GM23338 (cell line): ENCODE measurements at regions not wholly inside any gene's neighbourhood (a gene's known extent, or its start where the extent isn't known, plus 50 kb on each side); places are given as distances from the start of the nearest gene placed in this dataset.

Source experiments
- ATAC-seq: fragments of 200-7000 bp; cut with Tn5 transposase; 3 replicates; pipeline ENCODE4 v1.9.1; 2020
- DNase-seq: peaks from one replicate; pipeline ENCODE4 v3.0.0-alpha.2; 2015; ENCODE audit warnings: low spot score
- H2AFZ ChIP-seq: fragments of 200-600 bp; sonication (generic); 2 replicates; pipeline ENCODE4 v1.8.0; 2016; ENCODE audit warnings: antibody characterized with exemption, mild to moderate bottlenecking, moderate library complexity
- H3F3A ChIP-seq: fragments of 200-600 bp; sonication (generic); replicated peaks from 2 replicates; pipeline ENCODE4 v1.8.0; 2017; ENCODE audit warnings: antibody characterized with exemption, mixed run types, low read depth
- H3K27ac ChIP-seq: fragments of 200-600 bp; sonication (generic); 2 replicates; pipeline ENCODE4 v1.6.1; 2016; ENCODE audit warnings: low read depth
- H3K27me3 ChIP-seq: fragments of 200-600 bp; sonication (generic); 2 replicates; pipeline ENCODE4 v1.8.0; 2016; ENCODE audit warnings: mild to moderate bottlenecking, mixed run types, moderate library complexity; ENCODE audit not compliant: insufficient read depth
- H3K36me3 ChIP-seq: fragments of 200-600 bp; sonication (generic); 2 replicates; pipeline ENCODE4 v1.8.0; 2016; ENCODE audit warnings: mild to moderate bottlenecking; ENCODE audit not compliant: insufficient read depth
- H3K4me1 ChIP-seq: fragments of 200-600 bp; sonication (generic); 2 replicates; pipeline ENCODE4 v1.8.0; 2016; ENCODE audit warnings: mild to moderate bottlenecking, moderate library complexity; ENCODE audit not compliant: insufficient read depth
- H3K4me2 ChIP-seq: fragments of 200-600 bp; sonication (generic); 2 replicates; pipeline ENCODE4 v1.7.1; 2017; ENCODE audit warnings: mixed run types
- H3K4me3 ChIP-seq: fragments of 200-600 bp; sonication (generic); 2 replicates; pipeline ENCODE4 v1.6.1; 2016; ENCODE audit warnings: mixed run types
- H3K79me2 ChIP-seq: fragments of 200-600 bp; sonication (generic); replicated peaks from 2 replicates; pipeline ENCODE4 v1.8.0; 2017; ENCODE audit warnings: mild to moderate bottlenecking; ENCODE audit not compliant: insufficient read depth
- H3K9me2 ChIP-seq: fragments of 200-600 bp; sonication (generic); 2 replicates; pipeline ENCODE4 v1.8.0; 2017; ENCODE audit not compliant: insufficient read depth
- H4K20me1 ChIP-seq: fragments of 200-600 bp; sonication (generic); replicated peaks from 2 replicates; pipeline ENCODE4 v1.8.0; 2017; ENCODE audit warnings: mild to moderate bottlenecking; ENCODE audit not compliant: insufficient read depth
- H3K27ac Mint-ChIP-seq: 2 replicates; pipeline ENCODE4 v1.8.0; 2020; ENCODE audit warnings: inconsistent platforms, mild to moderate bottlenecking, moderate library complexity, mixed read lengths
- H3K27me3 Mint-ChIP-seq: 3 replicates; pipeline ENCODE4 v1.8.0; 2022; ENCODE audit warnings: low read depth, mild to moderate bottlenecking, moderate library complexity, mixed read lengths, inconsistent platforms; ENCODE audit not compliant: insufficient read depth, poor library complexity
- H3K36me3 Mint-ChIP-seq: 3 replicates; pipeline ENCODE4 v1.8.0; 2021; ENCODE audit warnings: low read depth, mild to moderate bottlenecking, inconsistent platforms, moderate library complexity, mixed read lengths
- H3K4me1 Mint-ChIP-seq: 3 replicates; pipeline ENCODE4 v1.8.0; 2020; ENCODE audit warnings: mild to moderate bottlenecking, inconsistent platforms, mixed read lengths
- H3K4me3 Mint-ChIP-seq: 3 replicates; pipeline ENCODE4 v1.8.0; 2021; ENCODE audit warnings: moderate library complexity, mild to moderate bottlenecking, inconsistent platforms, mixed read lengths
- H3K9me3 Mint-ChIP-seq: 3 replicates; pipeline ENCODE4 v1.8.0; 2020; ENCODE audit warnings: moderate library complexity, mild to moderate bottlenecking, inconsistent platforms, mixed read lengths
- CREB1 ChIP-seq: fragments of 250-450 bp; sonication (Bioruptor Pico); IDR thresholded peaks from 2 replicates; pipeline ENCODE4 v1.5.0; 2020; ENCODE audit warnings: low read depth, mild to moderate bottlenecking, moderate library complexity
- ETS1 ChIP-seq: IDR thresholded peaks from 2 replicates; pipeline ENCODE4 v1.6.1; 2016; ENCODE audit warnings: antibody characterized with exemption
- EZH2 ChIP-seq: fragments of 200-600 bp; sonication (generic); IDR thresholded peaks from one replicate; pipeline ENCODE4 v1.8.0; 2017; ENCODE audit warnings: antibody characterized with exemption, mild to moderate bottlenecking, low read depth; ENCODE audit not compliant: unreplicated experiment
- EZH2phosphoT487 ChIP-seq: fragments of 200-600 bp; sonication (generic); IDR thresholded peaks from one replicate; pipeline ENCODE4 v1.8.1; 2018; ENCODE audit warnings: antibody characterized with exemption; ENCODE audit not compliant: unreplicated experiment
- JUNB ChIP-seq: IDR thresholded peaks from one replicate; pipeline ENCODE4 v1.6.1; 2016; ENCODE audit warnings: antibody characterized with exemption; ENCODE audit not compliant: unreplicated experiment
- NANOG ChIP-seq: IDR thresholded peaks from 2 replicates; pipeline ENCODE4 v1.6.1; 2016; ENCODE audit warnings: antibody characterized with exemption, borderline replicate concordance
- POLR2AphosphoS5 ChIP-seq: IDR thresholded peaks from 2 replicates; pipeline ENCODE4 v1.6.1; 2016; ENCODE audit warnings: antibody characterized with exemption, low read depth
- STAT1 ChIP-seq: IDR thresholded peaks from one replicate; pipeline ENCODE4 v1.6.1; 2016; ENCODE audit warnings: antibody characterized with exemption; ENCODE audit not compliant: unreplicated experiment
- ZNF114 ChIP-seq: fragments of 250-450 bp; sonication (Bioruptor Pico); IDR thresholded peaks from 2 replicates; pipeline ENCODE4 v1.5.0; 2020; ENCODE audit warnings: mild to moderate bottlenecking, moderate library complexity
- ZNF331 ChIP-seq: fragments of 250-450 bp; sonication (Bioruptor Pico); IDR thresholded peaks from 2 replicates; pipeline ENCODE4 v1.5.0; 2020; ENCODE audit warnings: low read depth, mild to moderate bottlenecking, moderate library complexity
- ZNF462 ChIP-seq: fragments of 250-450 bp; sonication (Bioruptor Pico); IDR thresholded peaks from 2 replicates; pipeline ENCODE4 v1.5.0; 2020; ENCODE audit warnings: mild to moderate bottlenecking, moderate library complexity
- TF ChIP-seq, protein P1 (sequence below): IDR thresholded peaks from one replicate; pipeline ENCODE4 v1.6.1; 2018; ENCODE audit warnings: antibody characterized with exemption; ENCODE audit not compliant: unreplicated experiment
- TF ChIP-seq, protein P2 (sequence below), 2 experiments: fragments of 200-600 bp in 1 of 2; sonication (generic) in 1 of 2; conservative IDR thresholded peaks; 2 replicates each; pipeline versions ENCODE4 v1.5.1 to v1.6.1; 2016 to 2017; ENCODE audit warnings: antibody characterized with exemption in 2 of 2, low read depth in 2 of 2, mild to moderate bottlenecking in 2 of 2, moderate library complexity in 1 of 2

- Mint-ChIP-seq H3K36me3 (no peaks in the 10 kb centered on the region), H3K9me3 (0 out of 3 replicates have a peak, but pooled peaks cover 2% of the 10 kb centered on the region), H3K27ac (no peak overlapping the region), H3K4me3 (no peak overlapping the region), H3K27me3 (no peaks in the 10 kb centered on the region), H3K4me1 (no peaks in the 10 kb centered on the region)
- no peak overlapping the region for H2AFZ ChIP-seq
- no peaks in the 10 kb centered on the region for H3K79me2 ChIP-seq
- H3K27ac ChIP-seq = no peak overlapping the region
- no peak overlapping the region for H3K4me3 ChIP-seq
- H3F3A ChIP-seq = no peaks in the 10 kb centered on the region
- H3K4me2 ChIP-seq = no peak overlapping the region
- H3K27me3 ChIP-seq = no peaks in the 10 kb centered on the region
- peak; percentile 57 for ATAC-seq
- no peaks in the 10 kb centered on the region for H4K20me1 ChIP-seq
- TF ChIP-seq STAT1 (no peak), ZNF114 (CRISPR knock-in tag) (no peak), ZNF331 (no peak), CREB1 (CRISPR knock-in tag) (no peak), ETS1 (no peak), EZH2 (no peak), ZNF462 (CRISPR knock-in tag) (no peak), JUNB (no peak), NANOG (no peak), EZH2phosphoT487 (no peak), POLR2AphosphoS5 (no peak)
- TF ChIP-seq, protein P1, sequence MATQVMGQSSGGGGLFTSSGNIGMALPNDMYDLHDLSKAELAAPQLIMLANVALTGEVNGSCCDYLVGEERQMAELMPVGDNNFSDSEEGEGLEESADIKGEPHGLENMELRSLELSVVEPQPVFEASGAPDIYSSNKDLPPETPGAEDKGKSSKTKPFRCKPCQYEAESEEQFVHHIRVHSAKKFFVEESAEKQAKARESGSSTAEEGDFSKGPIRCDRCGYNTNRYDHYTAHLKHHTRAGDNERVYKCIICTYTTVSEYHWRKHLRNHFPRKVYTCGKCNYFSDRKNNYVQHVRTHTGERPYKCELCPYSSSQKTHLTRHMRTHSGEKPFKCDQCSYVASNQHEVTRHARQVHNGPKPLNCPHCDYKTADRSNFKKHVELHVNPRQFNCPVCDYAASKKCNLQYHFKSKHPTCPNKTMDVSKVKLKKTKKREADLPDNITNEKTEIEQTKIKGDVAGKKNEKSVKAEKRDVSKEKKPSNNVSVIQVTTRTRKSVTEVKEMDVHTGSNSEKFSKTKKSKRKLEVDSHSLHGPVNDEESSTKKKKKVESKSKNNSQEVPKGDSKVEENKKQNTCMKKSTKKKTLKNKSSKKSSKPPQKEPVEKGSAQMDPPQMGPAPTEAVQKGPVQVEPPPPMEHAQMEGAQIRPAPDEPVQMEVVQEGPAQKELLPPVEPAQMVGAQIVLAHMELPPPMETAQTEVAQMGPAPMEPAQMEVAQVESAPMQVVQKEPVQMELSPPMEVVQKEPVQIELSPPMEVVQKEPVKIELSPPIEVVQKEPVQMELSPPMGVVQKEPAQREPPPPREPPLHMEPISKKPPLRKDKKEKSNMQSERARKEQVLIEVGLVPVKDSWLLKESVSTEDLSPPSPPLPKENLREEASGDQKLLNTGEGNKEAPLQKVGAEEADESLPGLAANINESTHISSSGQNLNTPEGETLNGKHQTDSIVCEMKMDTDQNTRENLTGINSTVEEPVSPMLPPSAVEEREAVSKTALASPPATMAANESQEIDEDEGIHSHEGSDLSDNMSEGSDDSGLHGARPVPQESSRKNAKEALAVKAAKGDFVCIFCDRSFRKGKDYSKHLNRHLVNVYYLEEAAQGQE = no peak
- TF ChIP-seq, protein P2, sequence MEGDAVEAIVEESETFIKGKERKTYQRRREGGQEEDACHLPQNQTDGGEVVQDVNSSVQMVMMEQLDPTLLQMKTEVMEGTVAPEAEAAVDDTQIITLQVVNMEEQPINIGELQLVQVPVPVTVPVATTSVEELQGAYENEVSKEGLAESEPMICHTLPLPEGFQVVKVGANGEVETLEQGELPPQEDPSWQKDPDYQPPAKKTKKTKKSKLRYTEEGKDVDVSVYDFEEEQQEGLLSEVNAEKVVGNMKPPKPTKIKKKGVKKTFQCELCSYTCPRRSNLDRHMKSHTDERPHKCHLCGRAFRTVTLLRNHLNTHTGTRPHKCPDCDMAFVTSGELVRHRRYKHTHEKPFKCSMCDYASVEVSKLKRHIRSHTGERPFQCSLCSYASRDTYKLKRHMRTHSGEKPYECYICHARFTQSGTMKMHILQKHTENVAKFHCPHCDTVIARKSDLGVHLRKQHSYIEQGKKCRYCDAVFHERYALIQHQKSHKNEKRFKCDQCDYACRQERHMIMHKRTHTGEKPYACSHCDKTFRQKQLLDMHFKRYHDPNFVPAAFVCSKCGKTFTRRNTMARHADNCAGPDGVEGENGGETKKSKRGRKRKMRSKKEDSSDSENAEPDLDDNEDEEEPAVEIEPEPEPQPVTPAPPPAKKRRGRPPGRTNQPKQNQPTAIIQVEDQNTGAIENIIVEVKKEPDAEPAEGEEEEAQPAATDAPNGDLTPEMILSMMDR (conservative IDR thresholded peaks at IDR 0.05; ENCODE audit: low read depth in 2 of 2) = no peak
- no peak for DNase-seq
- no peaks in the 10 kb centered on the region for H3K9me2 ChIP-seq
- H3K4me1 ChIP-seq = no peaks in the 10 kb centered on the region
- no peaks in the 10 kb centered on the region for H3K36me3 ChIP-seq
These were observed 265.9 kb downstream of the EFHB start for GRCh38 chr3:19668163-19668562.
